CD14-positive monocyte (primary cell): ENCODE measurements at regions not wholly inside any gene's neighbourhood (a gene's known extent, or its start where the extent isn't known, plus 50 kb on each side); places are given as distances from the start of the nearest gene placed in this dataset.
A peak's percentile ranks its signal among the peaks of the same experiment; 100 is the strongest.

ENCODE experiments used
- DNase-seq, 3 donors: peaks; one replicate each; pipeline ENCODE4 v3.0.0-alpha.2; 2011 to 2022
- H2AFZ ChIP-seq: 2 replicates; pipeline ENCODE4 v1.6.0; 2012; ENCODE audit warnings: mild to moderate bottlenecking, low read depth, low read length, inconsistent platforms; ENCODE audit not compliant: insufficient read depth, poor library complexity, severe bottlenecking
- H3K27ac ChIP-seq, 2 donors: 1 replicate in 1 of 2; 2 replicates in 1 of 2; pipeline ENCODE4 v1.5.1; 2012 to 2013; ENCODE audit warnings: low read length in 2 of 2, control low read depth in 1 of 2, inconsistent platforms in 1 of 2, low read depth in 1 of 2, mild to moderate bottlenecking in 1 of 2
- H3K27me3 ChIP-seq, 2 donors: one replicate each; pipeline versions ENCODE4 v1.6.0 to v1.6.1; 2011 to 2013; ENCODE audit warnings: low read length in 2 of 2; ENCODE audit not compliant: control insufficient read depth in 2 of 2, insufficient read depth in 2 of 2
- H3K36me3 ChIP-seq, 2 donors: replicated peaks in 1 of 2; 1 replicate in 1 of 2; 2 replicates in 1 of 2; pipeline versions ENCODE4 v1.5.1 to v1.6.1; 2012 to 2013; ENCODE audit warnings: low read length in 2 of 2, control low read depth in 1 of 2, inconsistent platforms in 1 of 2, mild to moderate bottlenecking in 1 of 2; ENCODE audit not compliant: insufficient read depth in 2 of 2, control insufficient read depth in 1 of 2
- H3K4me1 ChIP-seq, 2 donors: 1 replicate in 1 of 2; 2 replicates in 1 of 2; pipeline versions ENCODE4 v1.5.1 to v1.6.1; 2012 to 2013; ENCODE audit warnings: low read length in 2 of 2, control low read depth in 1 of 2, inconsistent platforms in 1 of 2, mild to moderate bottlenecking in 1 of 2, moderate library complexity in 1 of 2; ENCODE audit not compliant: insufficient read depth in 2 of 2, control insufficient read depth in 1 of 2
- H3K4me2 ChIP-seq: replicated peaks from 2 replicates; pipeline ENCODE3; 2012; ENCODE audit warnings: low read length, moderate library complexity, mild to moderate bottlenecking; ENCODE audit not compliant: poor library complexity, severe bottlenecking; ENCODE audit errors: extremely low read depth
- H3K4me3 ChIP-seq, 3 experiments: fragments of 200-600 bp in 1 of 3; sonication (generic) in 1 of 3; replicated peaks in 1 of 3; 1 replicate in 2 of 3; 2 replicates in 1 of 3; pipeline ENCODE4 v1.5.1; 2011 to 2013; ENCODE audit warnings: low read length in 3 of 3, mild to moderate bottlenecking in 3 of 3, control low read depth in 2 of 3, low read depth in 2 of 3, inconsistent platforms in 1 of 3, moderate library complexity in 1 of 3
- H3K79me2 ChIP-seq: 2 replicates; pipeline ENCODE4 v1.6.0; 2012; ENCODE audit warnings: mild to moderate bottlenecking, control low read depth, inconsistent platforms, low read length, moderate library complexity; ENCODE audit not compliant: insufficient read depth
- H3K9ac ChIP-seq: 2 replicates; pipeline ENCODE4 v1.6.0; 2017; ENCODE audit warnings: low read length, mild to moderate bottlenecking; ENCODE audit not compliant: insufficient read depth, poor library complexity, severe bottlenecking
- H3K9me3 ChIP-seq, 2 donors: replicated peaks in 1 of 2; 1 replicate in 1 of 2; 2 replicates in 1 of 2; pipeline versions ENCODE4 v1.5.1 to v1.6.1; 2012 to 2013; ENCODE audit warnings: low read length in 2 of 2, control low read depth in 1 of 2; ENCODE audit not compliant: control insufficient read depth in 1 of 2, insufficient read depth in 1 of 2
- H4K20me1 ChIP-seq: 2 replicates; pipeline ENCODE4 v1.6.0; 2012; ENCODE audit warnings: mild to moderate bottlenecking, low read length, control low read depth, moderate library complexity; ENCODE audit not compliant: insufficient read depth
- H3K27ac Mint-ChIP-seq, 7 donors: one replicate each; pipeline ENCODE4 v1.8.0; 2020; ENCODE audit warnings: mild to moderate bottlenecking in 7 of 7, mixed read lengths in 7 of 7, moderate library complexity in 6 of 7, inconsistent platforms in 2 of 7
- H3K27me3 Mint-ChIP-seq, 3 donors: one replicate each; pipeline ENCODE4 v1.8.0; 2021 to 2022; ENCODE audit warnings: low read depth in 3 of 3, mild to moderate bottlenecking in 3 of 3, mixed read lengths in 3 of 3, moderate library complexity in 3 of 3, inconsistent platforms in 1 of 3
- H3K36me3 Mint-ChIP-seq, 2 donors: one replicate each; pipeline ENCODE4 v1.8.0; 2020; ENCODE audit warnings: mixed read lengths in 2 of 2, inconsistent platforms in 1 of 2, mild to moderate bottlenecking in 1 of 2
- H3K4me1 Mint-ChIP-seq: one replicate; pipeline ENCODE4 v1.8.0; 2020; ENCODE audit warnings: mild to moderate bottlenecking, mixed read lengths
- H3K4me3 Mint-ChIP-seq, 2 donors: one replicate each; pipeline ENCODE4 v1.8.0; 2020; ENCODE audit warnings: mild to moderate bottlenecking in 2 of 2, mixed read lengths in 2 of 2, moderate library complexity in 1 of 2
- H3K9me3 Mint-ChIP-seq, 7 donors: one replicate each; pipeline ENCODE4 v1.8.0; 2020 to 2022; ENCODE audit warnings: mixed read lengths in 7 of 7, mild to moderate bottlenecking in 6 of 7, moderate library complexity in 6 of 7, inconsistent platforms in 2 of 7
- CTCF ChIP-seq: fragments of 200-600 bp; IDR thresholded peaks from one replicate; pipeline ENCODE4 v1.8.0; 2022; ENCODE audit warnings: antibody characterized with exemption, mild to moderate bottlenecking
- intact Hi-C, 2 donors: fragments of 100-400 bp; cut with micrococcal nuclease; formaldehyde crosslinking; loops; one replicate each; pipeline versions ENCODE4 v1.15.0 to v1.15.1; 2023

DNA sequence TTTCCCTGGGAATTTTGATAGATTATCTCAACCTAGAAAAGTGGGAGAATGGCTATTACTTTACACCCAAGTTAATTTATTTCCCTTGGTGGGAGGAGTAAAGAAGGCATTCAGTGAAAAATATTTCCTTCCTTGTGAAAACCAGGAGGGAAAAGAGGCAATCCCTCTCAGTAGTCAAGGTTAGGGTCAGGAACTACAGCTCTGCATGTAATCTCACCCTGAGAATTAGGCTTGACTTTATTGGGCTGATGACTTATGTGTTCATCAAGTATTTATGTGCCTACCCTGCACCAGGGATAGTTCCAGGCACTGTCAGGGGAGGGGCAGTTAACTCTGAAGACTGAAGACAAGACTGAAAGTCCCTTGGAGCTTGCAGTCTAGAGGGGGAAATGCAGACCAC, 281.8 kb downstream of the DLEU7 start:
- peak overlapping the region; percentile 6 for H2AFZ ChIP-seq
- no peaks in the 10 kb centered on the region for H3K36me3 Mint-ChIP-seq
- H3K27ac ChIP-seq: no peak overlapping the region
- H3K4me3 Mint-ChIP-seq: no peak overlapping the region
- H3K4me1 ChIP-seq: no peaks in the 10 kb centered on the region
- H3K9me3 ChIP-seq: peaks cover 0 to 2% of the 10 kb centered on the region in 2 donors
- no peak overlapping the region for H3K27ac Mint-ChIP-seq
- H3K4me2 ChIP-seq: no peak overlapping the region
- H3K79me2 ChIP-seq: no peaks in the 10 kb centered on the region
- no peaks in the 10 kb centered on the region for H3K36me3 ChIP-seq
- no peaks in the 10 kb centered on the region for H3K27me3 ChIP-seq
- DNase-seq: no peak
- H3K9ac ChIP-seq: no peak overlapping the region
- peaks cover 1 to 6% (median 5%) of the 10 kb centered on the region in 7 donors for H3K9me3 Mint-ChIP-seq
- H3K4me1 Mint-ChIP-seq: no peaks in the 10 kb centered on the region
- H3K27me3 Mint-ChIP-seq: peaks cover 0 to 2% (median 0%) of the 10 kb centered on the region in 3 donors
- H4K20me1 ChIP-seq: no peaks in the 10 kb centered on the region
- intact Hi-C loops: no loop called here
- H3K4me3 ChIP-seq: no peak overlapping the region
- no peak for TF ChIP-seq CTCF

- no peak overlapping the region for H3K4me3 ChIP-seq
- H3K27ac ChIP-seq: no peak overlapping the region
- Mint-ChIP-seq H3K4me1 (no peaks in the 10 kb centered on the region), H3K4me3 (no peak overlapping the region), H3K27me3 (peaks cover 0 to 4% (median 0%) of the 10 kb centered on the region in 3 donors), H3K36me3 (no peaks in the 10 kb centered on the region), H3K9me3 (peaks cover 3 to 28% (median 9%) of the 10 kb centered on the region in 7 donors), H3K27ac (no peak overlapping the region)
- no peak overlapping the region for H2AFZ ChIP-seq
- no peak for DNase-seq
- intact Hi-C loops: no loop called here
- peaks cover 2 to 4% of the 10 kb centered on the region in 2 donors for H3K9me3 ChIP-seq
- no peaks in the 10 kb centered on the region for H3K36me3 ChIP-seq
- no peaks in the 10 kb centered on the region for H3K79me2 ChIP-seq
- H3K4me1 ChIP-seq: no peaks in the 10 kb centered on the region
- H3K4me2 ChIP-seq: no peak overlapping the region
- no peaks in the 10 kb centered on the region for H3K27me3 ChIP-seq
- no peak for TF ChIP-seq CTCF
- H3K9ac ChIP-seq: no peak overlapping the region
- H4K20me1 ChIP-seq: no peaks in the 10 kb centered on the region
Measured at GRCh38 chr13:50566646-50567045, 276.8 kb downstream of the DLEU7 start.
